C4-2B (cell line): ENCODE measurements at regions not wholly inside any gene's neighbourhood (a gene's known extent, or its start where the extent isn't known, plus 50 kb on each side); places are given as distances from the start of the nearest gene placed in this dataset.

Experiments
- CTCF ChIP-seq: fragments of 450-650 bp; conservative IDR thresholded peaks from 2 replicates; pipeline ENCODE4 v1.5.1; 2017; ENCODE audit warnings: mild to moderate bottlenecking
- ZFX ChIP-seq: fragments of 450-650 bp; IDR thresholded peaks from 2 replicates; pipeline ENCODE4 v1.6.1; 2017

- TF ChIP-seq CTCF (no peak), ZFX (no peak)
Measured at GRCh38 chr5:88952996-88953643, 70.1 kb upstream of the MEF2C start.
